H1 (cell line): ENCODE measurements at regions not wholly inside any gene's neighbourhood (a gene's known extent, or its start where the extent isn't known, plus 50 kb on each side); places are given as distances from the start of the nearest gene placed in this dataset.

Experiments
- CTCF ChIA-PET: fragments of 300-600 bp; sonication (Branson Sonifier 250); formaldehyde crosslinking; loops from one replicate; lab custom pipeline; 2021; ENCODE audit not compliant: partially characterized antibody; lab: Charles Lee
- POLR2A ChIA-PET: fragments of 300-600 bp; sonication (Branson Sonifier 250); formaldehyde crosslinking; loops from one replicate; lab custom pipeline; 2021; ENCODE audit warnings: inconsistent platforms; ENCODE audit not compliant: partially characterized antibody; lab: Charles Lee
- DNase-seq, 2 experiments: peaks; one replicate each; pipeline versions ENCODE4 v3.0.0 to v3.0.0-alpha.2; 2010 to 2022; ENCODE audit warnings: low spot score in 2 of 2, low read depth in 1 of 2, mixed read lengths in 1 of 2
- FAIRE-seq: peaks from 2 replicates; lab custom pipeline; 2011; peaks lifted over from hg19 to GRCh38; lab: Jason Lieb, UNC
- H2AFZ ChIP-seq: 2 replicates; pipeline ENCODE4 v1.8.1; 2012; ENCODE audit warnings: low read length, inconsistent platforms
- H2AK5ac ChIP-seq: 2 replicates; pipeline ENCODE4 v1.6.1; 2013; ENCODE audit warnings: low read depth, low read length
- H2BK120ac ChIP-seq: replicated peaks from 2 replicates; pipeline ENCODE3; 2013; ENCODE audit warnings: low read depth, low read length, inconsistent platforms
- H2BK12ac ChIP-seq: 2 replicates; pipeline ENCODE4 v1.6.1; 2013; ENCODE audit warnings: low read depth, low read length
- H2BK15ac ChIP-seq: 2 replicates; pipeline ENCODE4 v1.6.1; 2013; ENCODE audit warnings: low read length
- H2BK20ac ChIP-seq: 2 replicates; pipeline ENCODE4 v1.6.1; 2013; ENCODE audit warnings: low read length
- H2BK5ac ChIP-seq: 2 replicates; pipeline ENCODE4 v1.6.1; 2013; ENCODE audit warnings: low read depth, low read length
- H3K14ac ChIP-seq: 2 replicates; pipeline ENCODE4 v1.6.1; 2013; ENCODE audit warnings: inconsistent platforms; ENCODE audit not compliant: insufficient read length
- H3K18ac ChIP-seq: 2 replicates; pipeline ENCODE4 v1.6.1; 2013; ENCODE audit warnings: low read length; ENCODE audit errors: extremely low read depth
- H3K23ac ChIP-seq: 2 replicates; pipeline ENCODE4 v1.6.1; 2013; ENCODE audit warnings: inconsistent platforms; ENCODE audit not compliant: insufficient read length
- H3K23me2 ChIP-seq: 2 replicates; pipeline ENCODE4 v1.6.1; 2013; ENCODE audit warnings: low read depth, low read length
- H3K27ac ChIP-seq: 2 replicates; pipeline ENCODE4 v1.6.1; 2011; ENCODE audit warnings: low read depth, low read length, inconsistent platforms
- H3K27me3 ChIP-seq, 4 experiments: replicated peaks in 1 of 4; 1 replicate in 1 of 4; 2 replicates in 3 of 4; pipeline versions ENCODE4 v1.6.1 to v1.8.1; 2011 to 2013; ENCODE audit warnings: low read length in 3 of 4, mild to moderate bottlenecking in 3 of 4, inconsistent platforms in 2 of 4, mixed read lengths in 2 of 4, moderate library complexity in 1 of 4; ENCODE audit not compliant: control insufficient read depth in 3 of 4, insufficient read depth in 3 of 4; ENCODE audit errors: extremely low read depth in 1 of 4
- H3K36me3 ChIP-seq, 4 experiments: 2 replicates each; pipeline versions ENCODE4 v1.6.1 to v1.8.1; 2011 to 2013; ENCODE audit warnings: mild to moderate bottlenecking in 4 of 4, low read length in 3 of 4, moderate library complexity in 2 of 4, control low read depth in 1 of 4, inconsistent platforms in 1 of 4; ENCODE audit not compliant: insufficient read depth in 4 of 4, control insufficient read depth in 2 of 4
- H3K4ac ChIP-seq: replicated peaks from 2 replicates; pipeline ENCODE3; 2013; ENCODE audit warnings: low read length, low read depth, mixed read lengths, inconsistent platforms; ENCODE audit not compliant: insufficient read length
- H3K4me1 ChIP-seq, 4 experiments: replicated peaks in 1 of 4; 1 replicate in 1 of 4; 2 replicates in 3 of 4; pipeline versions ENCODE4 v1.6.1 to v1.8.1; 2011 to 2013; ENCODE audit warnings: low read length in 3 of 4, inconsistent platforms in 2 of 4, mixed read lengths in 1 of 4; ENCODE audit not compliant: insufficient read depth in 4 of 4, control insufficient read depth in 3 of 4
- H3K4me2 ChIP-seq, 2 experiments: 2 replicates each; pipeline versions ENCODE4 v1.6.1 to v1.8.1; 2011 to 2013; ENCODE audit warnings: low read depth in 2 of 2, low read length in 2 of 2, control low read depth in 1 of 2, inconsistent platforms in 1 of 2, mild to moderate bottlenecking in 1 of 2; ENCODE audit not compliant: insufficient read depth in 1 of 2
- H3K4me3 ChIP-seq, 4 experiments: fragments of 200-600, 300-600 bp in 1 of 4; sonication (generic), shearing (Covaris generic), sonication (Bioruptor Twin) in 1 of 4; 2 replicates each; pipeline versions ENCODE4 v1.5.1 to v1.8.1; 2011 to 2016; ENCODE audit warnings: low read length in 4 of 4, low read depth in 3 of 4, control low read depth in 2 of 4, inconsistent platforms in 2 of 4, mild to moderate bottlenecking in 2 of 4, mixed read lengths in 1 of 4, moderate library complexity in 1 of 4; ENCODE audit not compliant: insufficient read depth in 2 of 4; ENCODE audit errors: extremely low read depth in 1 of 4
- H3K56ac ChIP-seq: replicated peaks from 2 replicates; pipeline ENCODE3; 2013; ENCODE audit warnings: low read depth, mild to moderate bottlenecking, mixed read lengths, low read length, inconsistent platforms; ENCODE audit not compliant: insufficient read length
- H3K79me1 ChIP-seq: 2 replicates; pipeline ENCODE4 v1.6.1; 2013; ENCODE audit warnings: low read depth, low read length, control low read depth
- H3K79me2 ChIP-seq, 2 experiments: 2 replicates each; pipeline versions ENCODE4 v1.6.1 to v1.8.1; 2012 to 2013; ENCODE audit warnings: low read length in 2 of 2, mild to moderate bottlenecking in 2 of 2, inconsistent platforms in 1 of 2; ENCODE audit not compliant: insufficient read depth in 2 of 2, control insufficient read depth in 1 of 2
- H3K9ac ChIP-seq, 4 experiments: replicated peaks in 1 of 4; 1 replicate in 1 of 4; 2 replicates in 3 of 4; pipeline versions ENCODE4 v1.6.1 to v1.8.1; 2011 to 2013; ENCODE audit warnings: low read depth in 3 of 4, low read length in 3 of 4, control low read depth in 2 of 4, mild to moderate bottlenecking in 2 of 4, moderate library complexity in 2 of 4, inconsistent platforms in 1 of 4; ENCODE audit errors: extremely low read depth in 1 of 4
- H3K9me3 ChIP-seq, 2 experiments: 2 replicates each; pipeline versions ENCODE4 v1.6.1 to v1.8.1; 2012 to 2013; ENCODE audit warnings: mild to moderate bottlenecking in 2 of 2, moderate library complexity in 2 of 2, control low read depth in 1 of 2, inconsistent platforms in 1 of 2, low read depth in 1 of 2, low read length in 1 of 2, mixed read lengths in 1 of 2; ENCODE audit not compliant: insufficient read depth in 2 of 2
- H4K20me1 ChIP-seq, 2 experiments: replicated peaks in 1 of 2; 2 replicates each; pipeline versions ENCODE3 to v1.8.1; 2011 to 2013; ENCODE audit warnings: inconsistent platforms in 2 of 2, low read length in 2 of 2, mild to moderate bottlenecking in 1 of 2; ENCODE audit not compliant: insufficient read depth in 2 of 2, control insufficient read depth in 1 of 2
- H4K5ac ChIP-seq: 2 replicates; pipeline ENCODE4 v1.6.1; 2013; ENCODE audit warnings: low read length, low read depth, mixed read lengths, inconsistent platforms; ENCODE audit not compliant: insufficient read length
- H4K8ac ChIP-seq: 2 replicates; pipeline ENCODE4 v1.8.0; 2013; ENCODE audit warnings: mild to moderate bottlenecking, moderate library complexity, low read length, inconsistent platforms; ENCODE audit not compliant: insufficient read depth; ENCODE audit errors: extremely low read depth
- H4K91ac ChIP-seq: replicated peaks from 2 replicates; pipeline ENCODE3; 2013; ENCODE audit warnings: low read length, mixed read lengths, inconsistent platforms; ENCODE audit not compliant: insufficient read length
- ASH2L ChIP-seq: fragments of 200-600, 300-600 bp; sonication (generic); IDR thresholded peaks from one replicate; pipeline ENCODE4 v1.7.1; 2017; ENCODE audit warnings: low read length
- ATF2 ChIP-seq: IDR thresholded peaks from 2 replicates; pipeline ENCODE4 v1.6.1; 2012; ENCODE audit warnings: low read length, inconsistent platforms
- ATF3 ChIP-seq: IDR thresholded peaks from 2 replicates; pipeline ENCODE4 v1.6.1; 2011; ENCODE audit warnings: low read depth, mild to moderate bottlenecking, low read length; ENCODE audit not compliant: insufficient read depth
- YY1 ChIP-seq: IDR thresholded peaks from 2 replicates; pipeline ENCODE4 v1.6.1; 2011; ENCODE audit warnings: low read depth, mild to moderate bottlenecking, low read length
- WGBS, 2 experiments: shearing (Covaris generic) in 1 of 2; methylation state at CpG; one replicate each; pipeline versions ENCODE4 v1.1.6 to v1.1.7; 2013 to 2015; ENCODE audit warnings: low lambda C conversion rate in 2 of 2, mixed read lengths in 2 of 2, inconsistent platforms in 1 of 2, low coverage in 1 of 2, missing lambda C conversion rate in 1 of 2; ENCODE audit not compliant: insufficient replicate concordance in 2 of 2, insufficient coverage in 1 of 2, insufficient read length in 1 of 2; ENCODE audit errors: extremely low coverage in 1 of 2, missing lambda C conversion rate in 1 of 2; 5-methylcytosine and 5-hydroxymethylcytosine counted together

- FAIRE-seq (no peak), DNase-seq (no peak)
- no peaks in the 10 kb centered on the region for H3K4me1 ChIP-seq
- H3K79me1 ChIP-seq: no peaks in the 10 kb centered on the region
- no peak overlapping the region for H3K4me2 ChIP-seq
- WGBS, 2 experiments: 85% methylated on average over 1 of the region's 1 CpG; no CpG with 5 or more reads in 1 of the 2 experiments
- no peak overlapping the region for H4K91ac ChIP-seq
- H2BK120ac ChIP-seq: no peak overlapping the region
- H3K36me3 ChIP-seq: no peaks in the 10 kb centered on the region
- H3K27ac ChIP-seq: no peak overlapping the region
- H2AFZ ChIP-seq: no peak overlapping the region
- POLR2A ChIA-PET: no interaction called here
- no peaks in the 10 kb centered on the region for H3K27me3 ChIP-seq
- no peak overlapping the region for H3K56ac ChIP-seq
- no peak overlapping the region for H2BK12ac ChIP-seq
- H3K18ac ChIP-seq: no peak overlapping the region
- no peak overlapping the region for H3K14ac ChIP-seq
- CTCF ChIA-PET: interaction anchor here (0.8 kb wide), 1 partner anchor 443 kb away, joined by 3 read pairs; no protein-coding TSS in a partner anchor
- no peak overlapping the region for H3K23ac ChIP-seq
- H3K23me2 ChIP-seq: no peaks in the 10 kb centered on the region
- H4K20me1 ChIP-seq: no peaks in the 10 kb centered on the region
- H3K79me2 ChIP-seq: no peaks in the 10 kb centered on the region
- no peak overlapping the region for H2BK15ac ChIP-seq
- no peak overlapping the region for H2BK5ac ChIP-seq
- H3K4ac ChIP-seq: no peak overlapping the region
- H3K9me3 ChIP-seq: no peaks in the 10 kb centered on the region
- no peak overlapping the region for H4K5ac ChIP-seq
- H4K8ac ChIP-seq: no peak overlapping the region
- no peak overlapping the region for H3K9ac ChIP-seq
- H3K4me3 ChIP-seq: no peak overlapping the region
- no peak overlapping the region for H2BK20ac ChIP-seq
- no peak overlapping the region for H2AK5ac ChIP-seq
- no peak for TF ChIP-seq ATF2
- no peak for TF ChIP-seq YY1
- TF ChIP-seq ATF3: no peak
- TF ChIP-seq ASH2L: no peak
Observed at GRCh38 chr3:102016417-102016816, 167.1 kb downstream of the NFKBIZ start.
